DMS53 treated with DMSO at 0.1 percent for 48 hours (cell line): ENCODE measurements at regions not wholly inside any gene's neighbourhood (a gene's known extent, or its start where the extent isn't known, plus 50 kb on each side); places are given as distances from the start of the nearest gene placed in this dataset.
"Not testable (repeated sequence)": the region's sequence is repeated elsewhere in the genome, so short reads cannot be mapped to it uniquely, and the experiment has no call there.

ENCODE experiments used
- DNase-seq: peaks from one replicate; lab custom pipeline; 2025; ENCODE audit not compliant: unreplicated experiment; lab: John Stamatoyannopoulos, UW

GRCh38 chr5:116779846-116780245 lies 205.2 kb upstream of the SEMA6A start:
- DNase-seq: no peak

DNA sequence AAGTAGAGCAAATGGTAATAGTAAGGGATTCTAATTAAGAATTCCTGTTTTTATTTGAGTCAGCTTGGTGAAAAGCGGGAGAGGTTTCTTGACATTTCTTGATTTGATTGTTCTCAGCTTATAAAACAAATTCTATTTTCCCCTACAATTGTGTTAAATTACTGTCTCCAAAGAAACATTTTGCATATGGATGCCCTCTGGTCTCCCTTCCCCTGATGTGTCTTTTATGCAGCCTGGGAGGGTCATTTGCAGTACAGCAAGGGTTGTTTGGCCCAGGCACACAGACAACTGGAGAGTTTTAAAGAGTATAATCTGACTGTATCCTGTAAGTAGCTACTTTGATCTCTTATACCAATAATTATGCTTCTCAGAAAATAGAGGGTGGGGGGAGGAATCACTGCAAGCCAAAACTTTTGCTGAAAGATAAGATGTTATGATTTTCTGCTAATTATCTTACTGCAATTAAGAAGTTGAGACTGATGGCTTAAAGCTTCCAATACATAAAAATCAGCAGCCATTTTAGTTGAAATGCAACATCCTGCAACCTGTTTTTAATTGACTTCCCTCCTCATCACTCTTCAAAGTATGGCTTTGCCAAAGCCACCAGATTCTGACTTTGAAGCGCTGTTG lies 204.1 kb upstream of the SEMA6A start:
- DNase-seq: no peak

DNA sequence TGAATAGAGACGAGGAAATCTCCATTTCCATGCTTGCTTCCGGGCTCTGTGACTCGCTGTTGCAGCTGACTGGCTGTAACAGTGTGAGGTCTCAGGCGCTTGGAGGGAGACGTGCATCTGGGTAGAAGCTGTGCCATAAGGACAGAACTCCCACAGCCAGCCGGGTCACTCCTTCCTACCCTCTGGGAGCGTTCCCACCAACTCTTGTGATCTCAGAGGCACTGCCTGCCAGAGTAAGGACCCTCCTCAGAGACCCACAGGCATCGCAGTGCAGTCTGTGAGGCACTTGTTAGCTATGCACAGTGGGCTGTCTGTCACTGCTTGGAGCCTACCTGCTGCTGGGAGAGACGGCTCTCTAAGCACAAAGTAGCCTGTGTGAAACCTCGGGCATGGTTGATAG lies 203.4 kb upstream of the SEMA6A start:
- no peak for DNase-seq

DNA sequence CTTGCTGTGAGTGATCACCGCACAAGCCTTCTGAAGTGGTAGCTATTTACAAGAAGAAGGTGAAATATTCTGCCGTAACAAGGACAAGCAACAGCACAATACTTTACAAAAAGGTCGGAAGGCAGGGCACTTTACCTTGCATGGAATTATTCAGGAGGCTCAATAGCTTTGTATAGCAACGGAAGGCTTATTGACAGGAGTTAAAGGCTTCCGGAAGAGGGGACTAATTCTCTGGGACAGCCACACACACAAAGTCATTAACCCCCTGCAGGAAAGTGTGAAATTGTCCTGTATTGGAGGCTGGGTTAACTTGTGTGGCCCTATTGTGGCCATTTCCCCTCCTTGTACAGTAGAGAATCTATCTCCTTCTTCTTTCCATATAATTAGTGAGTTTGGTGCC lies 199.3 kb upstream of the SEMA6A start:
- DNase-seq: no peak

GRCh38 chr5:116772806-116773205 lies 198.2 kb upstream of the SEMA6A start:
- no peak for DNase-seq

DNA sequence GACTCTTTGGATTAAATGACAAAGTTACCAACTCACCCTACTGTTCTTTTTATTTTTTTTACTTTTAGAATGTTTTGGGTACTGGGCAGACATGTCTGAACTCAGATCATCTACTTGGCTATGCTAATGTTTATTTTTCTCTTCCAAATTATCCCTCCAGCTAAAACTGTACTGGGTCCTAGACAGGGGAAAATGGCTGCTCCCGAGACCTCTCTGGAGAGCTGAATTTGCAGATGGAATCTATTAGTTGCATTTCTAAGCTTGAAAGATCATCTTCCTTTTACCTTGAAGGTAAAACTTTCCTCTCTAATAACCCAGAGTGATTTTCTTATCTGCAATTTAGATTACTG lies 197.5 kb upstream of the SEMA6A start:
- DNase-seq: no peak

- DNase-seq: no peak
Observed at GRCh38 chr5:116771466-116772151, 197.0 kb upstream of the SEMA6A start.

DNA sequence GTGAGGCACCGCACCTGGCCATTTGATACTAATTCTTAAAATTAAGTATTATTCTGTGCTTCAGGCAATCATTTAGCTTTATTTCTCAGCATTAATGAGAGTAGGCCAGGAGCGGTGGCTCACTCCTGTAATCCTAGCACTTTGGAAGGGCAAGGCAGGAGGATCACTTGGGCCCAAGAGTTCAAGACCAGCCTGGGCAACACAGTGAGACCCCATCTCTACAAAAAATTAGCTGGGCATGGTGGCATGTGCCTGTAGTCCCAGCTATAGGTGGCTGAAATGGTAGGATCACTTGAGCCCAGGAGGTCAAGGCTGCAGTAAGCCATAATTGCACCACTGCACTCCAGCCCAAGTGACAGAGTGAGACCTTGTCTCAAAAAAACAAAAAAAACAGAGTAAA lies 195.3 kb upstream of the SEMA6A start:
- DNase-seq: not testable (repeated sequence)

GRCh38 chr5:116769470-116769869 lies 194.8 kb upstream of the SEMA6A start:
- DNase-seq: no peak

DNA sequence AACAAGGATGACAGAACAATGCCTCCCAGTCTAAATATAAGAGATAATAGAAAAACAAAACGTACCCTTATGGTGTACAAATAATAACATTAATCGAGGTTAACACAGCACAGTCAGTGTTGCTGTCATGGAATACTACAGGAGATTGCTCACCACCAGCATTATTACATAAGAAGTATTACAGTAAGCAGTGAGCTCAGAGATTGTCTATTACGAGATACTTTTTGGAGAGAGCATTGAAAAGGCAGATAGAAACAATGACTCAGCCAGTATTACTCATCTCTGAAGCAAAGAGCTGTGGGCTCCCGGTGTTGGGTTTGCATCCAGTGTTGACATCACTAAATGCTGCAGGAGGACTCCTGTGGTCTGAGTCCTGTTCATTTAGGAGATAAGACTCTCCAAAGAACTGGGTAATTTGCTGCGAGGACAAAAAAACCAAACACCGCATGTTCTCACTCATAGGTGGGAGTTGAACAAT lies 191.9 kb upstream of the SEMA6A start:
- DNase-seq: peak; percentile 92

GRCh38 chr5:116765441-116765840 lies 190.8 kb upstream of the SEMA6A start:
- DNase-seq: peak; percentile 71

DNA sequence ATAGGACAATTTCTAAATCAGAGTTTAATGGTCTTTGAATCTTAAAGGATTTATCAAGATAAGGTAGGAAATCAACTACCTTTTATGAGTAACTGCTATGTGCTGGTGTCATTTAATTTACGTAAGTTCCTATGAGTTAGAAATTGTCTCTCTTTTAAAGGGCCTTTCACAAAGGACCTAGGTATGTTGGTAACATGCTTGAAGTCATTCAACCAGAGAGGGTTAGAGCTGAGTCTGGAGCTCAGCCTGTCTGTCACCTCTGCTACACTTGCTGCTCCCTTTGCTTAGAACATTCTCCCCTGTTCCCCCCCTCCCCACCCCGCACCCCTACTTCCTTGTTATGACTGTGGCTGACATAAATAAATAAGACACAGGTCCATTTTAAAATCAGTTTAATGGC lies 190.3 kb upstream of the SEMA6A start:
- DNase-seq: no peak

DNA sequence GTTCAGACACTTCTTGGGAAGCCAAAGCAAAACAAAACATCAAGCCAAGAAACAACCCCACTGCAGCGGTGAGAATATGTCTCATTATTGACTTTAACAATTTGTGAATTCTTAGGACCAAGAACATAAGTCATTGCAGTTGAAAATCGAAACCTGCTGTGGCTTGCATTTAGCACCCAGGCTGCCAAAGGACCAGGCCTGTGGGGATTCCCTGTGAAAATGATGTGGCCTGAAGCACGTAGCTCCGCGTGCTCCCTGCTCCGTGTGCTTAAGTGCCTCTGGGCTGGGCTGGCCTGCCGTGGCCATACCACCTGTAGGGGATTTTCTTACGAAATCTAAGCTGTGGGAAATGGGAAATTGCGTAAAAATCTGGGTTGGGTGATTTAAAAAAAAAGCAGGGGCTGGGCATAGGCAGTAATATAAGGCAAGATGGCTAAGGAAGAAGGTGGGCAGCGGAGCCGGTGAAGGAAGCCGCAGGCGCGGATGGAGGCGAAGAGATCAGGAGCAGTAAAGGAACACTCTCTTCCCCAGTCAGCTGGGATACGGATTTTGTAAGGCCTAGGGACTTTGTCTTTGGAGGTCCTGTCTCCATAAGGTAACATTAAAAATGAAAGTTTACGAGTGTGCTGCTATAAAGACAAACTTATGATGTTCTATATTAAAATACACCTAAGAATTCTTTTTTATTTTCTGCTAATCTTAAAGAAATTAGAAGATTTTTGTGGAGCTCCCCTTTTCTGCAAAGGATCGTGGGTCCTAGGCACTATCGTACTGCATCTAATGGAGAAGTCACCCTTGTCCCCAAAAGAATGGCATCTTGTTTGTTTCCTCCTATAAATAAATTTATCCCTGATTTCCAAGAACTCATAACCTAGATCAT lies 189.6 kb upstream of the SEMA6A start:
- no peak for DNase-seq

DNA sequence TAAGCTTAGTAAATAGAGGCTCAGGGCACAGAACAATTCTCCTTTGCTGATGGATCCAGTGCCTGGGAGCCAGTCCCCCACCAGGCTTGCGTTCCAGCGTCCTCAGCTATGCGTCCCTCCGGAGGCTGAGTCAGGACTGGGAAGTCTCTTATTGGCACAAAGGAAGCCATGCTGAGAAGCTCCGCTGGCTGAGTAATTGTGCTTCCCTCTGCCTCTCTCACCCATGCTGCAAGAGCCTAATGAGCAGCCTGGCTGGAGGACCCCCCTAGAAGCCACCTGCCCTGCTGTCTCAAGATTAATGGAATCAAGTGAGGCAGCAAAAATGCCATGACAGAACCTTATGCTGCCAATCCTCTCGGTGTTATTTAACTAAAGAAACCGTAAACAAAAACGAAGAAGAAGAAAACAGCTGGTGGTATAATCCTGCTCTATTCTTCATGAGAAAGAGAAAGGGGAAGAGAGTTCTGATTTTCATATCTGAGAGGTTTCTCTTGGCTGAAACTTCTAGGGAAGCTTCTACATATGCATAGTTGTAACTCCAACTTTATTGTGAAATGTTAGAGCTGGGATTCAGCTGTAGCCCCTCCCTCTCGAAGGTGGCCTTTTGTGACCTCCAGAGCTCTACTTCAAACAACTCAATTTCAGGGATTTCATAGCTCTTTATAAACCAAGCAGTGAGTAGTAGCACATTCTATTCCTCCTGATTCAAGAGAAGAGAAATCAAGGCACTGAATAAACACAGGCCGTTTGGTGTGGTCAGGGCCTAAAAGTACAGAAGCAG lies 185.4 kb upstream of the SEMA6A start:
- DNase-seq: no peak

- no peak for DNase-seq
Observed at GRCh38 chr5:116757326-116757725, 182.7 kb upstream of the SEMA6A start.

GRCh38 chr5:116756531-116756930 lies 181.9 kb upstream of the SEMA6A start:
- DNase-seq: no peak

DNA sequence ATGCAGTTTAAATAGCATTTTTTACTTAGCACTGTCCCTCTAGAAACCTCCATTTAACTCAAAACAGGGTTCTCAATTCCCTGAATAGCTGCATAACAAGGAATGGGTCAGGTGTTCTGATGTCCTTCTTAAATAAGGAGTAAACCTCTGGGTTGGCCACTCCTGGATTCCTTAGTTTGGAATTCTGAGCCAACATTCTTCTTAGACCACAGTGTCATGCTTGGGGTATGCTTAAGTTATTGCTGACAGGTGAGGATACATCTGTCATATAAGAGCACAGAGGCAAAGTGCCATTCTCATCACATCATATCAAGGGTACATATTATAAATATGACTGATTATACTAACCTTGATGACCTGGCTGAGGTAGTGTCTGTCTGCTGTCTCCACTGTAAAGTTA lies 179.9 kb upstream of the SEMA6A start:
- DNase-seq: no peak

- DNase-seq: no peak
Observed at GRCh38 chr5:116751684-116752083, 177.1 kb upstream of the SEMA6A start.

DNA sequence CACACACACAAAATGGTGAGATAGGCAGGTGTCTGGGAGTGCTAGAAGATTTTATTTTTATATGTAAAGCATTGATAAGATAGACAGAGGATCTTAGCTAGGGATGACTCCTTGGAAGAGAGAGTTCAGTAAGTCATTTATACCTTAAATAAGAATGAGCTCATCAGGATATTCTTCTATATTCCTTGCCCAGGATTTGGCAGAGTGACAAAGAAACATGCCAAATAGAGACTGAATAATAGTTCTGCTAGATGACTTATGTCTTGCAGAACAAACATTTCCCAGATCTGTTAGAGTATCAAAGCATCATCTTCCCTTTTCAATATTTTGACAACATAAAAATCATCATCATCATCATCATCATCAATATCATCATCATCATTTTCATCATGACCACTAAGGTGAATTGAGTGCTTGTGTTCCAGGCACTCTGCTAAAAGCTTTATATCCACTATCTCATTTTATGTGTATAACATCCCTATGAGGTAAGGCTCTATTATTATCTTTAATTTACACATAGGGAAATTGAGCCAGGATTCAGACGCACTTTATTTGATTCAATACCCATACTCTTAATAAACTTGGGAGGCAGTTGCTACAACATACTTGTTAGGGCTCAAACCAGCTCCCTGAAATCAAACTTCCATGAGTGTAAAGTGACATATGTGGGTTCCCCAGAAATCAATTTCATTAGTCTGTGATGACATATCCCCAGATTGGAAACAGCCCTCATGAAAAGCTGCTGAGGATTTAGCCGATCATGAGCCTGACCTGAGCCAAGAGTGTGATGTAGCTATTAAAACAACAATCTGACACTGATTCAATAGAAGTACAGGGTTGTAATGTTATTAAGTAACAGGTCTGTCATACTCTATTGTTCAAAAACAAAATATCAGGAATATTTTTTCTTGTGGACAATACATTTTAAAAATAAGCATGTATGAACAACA lies 176.3 kb upstream of the SEMA6A start:
- no peak for DNase-seq

DNA sequence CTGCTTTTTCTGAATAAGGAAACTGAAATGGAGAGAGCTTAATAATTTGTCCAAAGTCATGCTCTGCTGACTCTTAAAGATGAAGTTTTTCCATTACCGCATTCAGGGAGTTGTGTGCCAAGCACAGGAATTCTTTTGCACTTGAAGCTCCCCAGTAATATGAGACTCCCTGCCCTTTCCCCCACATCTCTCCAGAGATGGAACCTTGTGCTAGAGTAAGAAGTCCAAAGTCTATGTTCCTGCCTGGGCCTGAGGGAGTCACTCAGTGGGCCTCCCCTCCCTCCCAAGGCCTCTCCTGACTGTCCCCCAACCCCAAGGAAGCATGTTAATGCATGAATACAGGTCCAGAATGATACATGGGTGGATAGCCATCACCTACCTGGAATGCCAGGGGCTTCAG lies 173.3 kb upstream of the SEMA6A start:
- no peak for DNase-seq
